Right lobe of liver (tissue), 6 donors: ENCODE measurements at regions not wholly inside any gene's neighbourhood (a gene's known extent, or its start where the extent isn't known, plus 50 kb on each side); places are given as distances from the start of the nearest gene placed in this dataset.

Experiments used
- ATAC-seq, 4 donors: fragments of 200-7000 bp; cut with Tn5 transposase; one replicate each; pipeline ENCODE4 v1.9.1; 2020; ENCODE audit warnings: mild to moderate bottlenecking in 4 of 4, moderate library complexity in 4 of 4
- DNase-seq, 3 donors: peaks; one replicate each; pipeline ENCODE4 v3.0.0-alpha.2; 2020
- H3K27ac ChIP-seq, 3 donors: fragments of 200-600 bp; one replicate each; pipeline ENCODE4 v1.8.0; 2022
- H3K27me3 ChIP-seq, 2 donors: fragments of 200-600 bp; one replicate each; pipeline ENCODE4 v1.8.0; 2022
- H3K36me3 ChIP-seq, 4 donors: fragments of 200-600 bp; sonication (generic) in 1 of 4; one replicate each; pipeline versions ENCODE4 v1.5.1 to v1.8.0; 2017 to 2022; ENCODE audit warnings: control low read depth in 1 of 4
- H3K4me1 ChIP-seq, 4 donors: fragments of 200-600 bp; sonication (generic) in 1 of 4; one replicate each; pipeline versions ENCODE4 v1.5.1 to v1.8.0; 2017 to 2022; ENCODE audit warnings: control low read depth in 1 of 4
- H3K4me3 ChIP-seq, 3 donors: fragments of 200-600 bp; one replicate each; pipeline ENCODE4 v1.8.0; 2022
- H3K9me3 ChIP-seq, 4 donors: fragments of 200-600 bp; sonication (generic) in 1 of 4; one replicate each; pipeline versions ENCODE4 v1.5.1 to v1.8.0; 2017 to 2022; ENCODE audit warnings: control low read depth in 1 of 4
- CTCF ChIP-seq, 4 donors: fragments of 200-600 bp in 3 of 4; fragments of 450-650 bp in 1 of 4; IDR thresholded peaks; one replicate each; pipeline versions ENCODE4 v1.5.1 to v1.8.0; 2016 to 2022; ENCODE audit warnings: antibody characterized with exemption in 4 of 4, mild to moderate bottlenecking in 2 of 4
- POLR2A ChIP-seq: fragments of 450-650 bp; IDR thresholded peaks from one replicate; pipeline ENCODE4 v1.6.1; 2017; ENCODE audit warnings: antibody characterized with exemption, mild to moderate bottlenecking
- WGBS: methylation state at CpG from one replicate; pipeline ENCODE4 v1.1.6; 2018; ENCODE audit warnings: low coverage, low lambda C conversion rate; ENCODE audit not compliant: insufficient coverage; ENCODE audit errors: missing lambda C conversion rate; 5-methylcytosine and 5-hydroxymethylcytosine counted together
- intact Hi-C, 2 donors: fragments of 100-400 bp; cut with DNase I; formaldehyde crosslinking; loops; one replicate each; pipeline versions ENCODE4 v1.11.2 to v1.14.1; 2022
- donor health status: DM: no; HTN: yes; CAD: no.
- donor health status: DM: no; HTN: no; CAD: no.
- donor health status: DM: no; HTN: no; CAD: no.
- donor health status: DM: no; HTN: yes; CAD: no.
- donor health status: DM: no; HTN: yes; CAD: no.

- H3K9me3 ChIP-seq = no peaks in the 10 kb centered on the region
- intact Hi-C loops = no loop called here
- WGBS = 82% methylated on average over 8 of the region's 21 CpGs
- no peak overlapping the region for H3K27ac ChIP-seq
- no peaks in the 10 kb centered on the region for H3K36me3 ChIP-seq
- H3K4me1 ChIP-seq = no peaks in the 10 kb centered on the region
- TF ChIP-seq CTCF (IDR thresholded peaks at IDR 0.05) = no peak
- TF ChIP-seq POLR2A = no peak
- DNase-seq = no peak
- H3K27me3 ChIP-seq = no peaks in the 10 kb centered on the region
- no peak overlapping the region for H3K4me3 ChIP-seq
- no peak for ATAC-seq
These were observed 79.4 kb upstream of the POU3F1 start for GRCh38 chr1:38125837-38126520.

- no peaks in the 10 kb centered on the region for H3K9me3 ChIP-seq
- TF ChIP-seq CTCF (IDR thresholded peaks at IDR 0.05) (no peak), POLR2A (no peak)
These were observed 78.4 kb upstream of the POU3F1 start for GRCh38 chr1:38125016-38125415.

DNA sequence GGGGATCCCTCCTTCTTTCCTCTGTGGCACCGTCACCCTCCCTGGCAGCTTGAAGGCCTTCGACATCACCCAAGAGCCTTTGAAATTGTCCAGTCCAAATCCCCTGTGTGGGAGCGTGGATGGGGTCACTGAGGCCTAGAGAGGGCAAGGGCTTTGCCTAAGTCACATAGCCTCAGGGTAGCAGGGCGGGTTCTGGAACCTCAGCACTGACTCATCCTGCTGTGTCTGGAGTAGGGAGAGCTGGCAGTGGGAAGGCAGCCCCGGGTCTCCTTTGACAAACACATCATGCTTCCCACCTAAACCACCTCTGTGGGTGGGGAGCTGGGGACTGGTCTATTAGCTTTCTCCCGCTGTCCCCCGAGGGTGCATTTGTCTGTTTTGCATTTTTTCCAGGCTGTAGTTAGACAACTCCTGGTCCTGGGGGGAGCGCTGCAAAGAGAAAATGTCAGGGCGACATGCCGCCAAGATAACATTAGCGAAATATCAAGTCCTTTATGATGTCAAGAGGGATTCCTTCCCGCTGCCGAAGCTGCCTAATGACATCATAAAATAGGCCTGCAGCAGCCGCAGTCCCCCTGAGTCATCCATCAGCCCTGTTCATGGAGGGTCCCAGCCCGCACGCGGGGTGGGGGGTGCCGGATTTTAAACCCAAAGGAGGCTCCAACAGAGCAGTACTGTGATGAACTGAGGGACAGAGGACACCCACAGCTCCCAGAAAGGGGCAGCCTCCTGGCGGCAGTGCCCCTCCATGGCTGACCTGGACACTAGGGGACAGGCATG lies 77.0 kb upstream of the POU3F1 start:
- Histone ChIP-seq H3K9me3 (no peaks in the 10 kb centered on the region), H3K27ac (no peak overlapping the region), H3K36me3 (no peaks in the 10 kb centered on the region), H3K4me3 (no peak overlapping the region), H3K4me1 (no peaks in the 10 kb centered on the region), H3K27me3 (no peaks in the 10 kb centered on the region)
- intact Hi-C loops = no loop called here
- 90% methylated on average over 7 of the region's 19 CpGs for WGBS
- ATAC-seq (no peak), DNase-seq (no peak)
- no peak for TF ChIP-seq CTCF (IDR thresholded peaks at IDR 0.05)
- no peak for TF ChIP-seq POLR2A

More at GRCh38 chr1:38125016-38125415, 78.4 kb upstream of the POU3F1 start:
- ATAC-seq (no peak), DNase-seq (no peak)
- Histone ChIP-seq H3K4me1 (no peaks in the 10 kb centered on the region), H3K4me3 (no peak overlapping the region), H3K27me3 (no peaks in the 10 kb centered on the region), H3K36me3 (no peaks in the 10 kb centered on the region), H3K27ac (no peak overlapping the region)
- 73% methylated on average over 3 of the region's 5 CpGs for WGBS
- intact Hi-C loops = no loop called here

GRCh38 chr1:38121231-38121680 lies 74.7 kb upstream of the POU3F1 start:
- ATAC-seq (no peak), DNase-seq (no peak)
- 95% methylated on average over 5 of the region's 14 CpGs for WGBS
- Histone ChIP-seq H3K27me3 (no peaks in the 10 kb centered on the region), H3K9me3 (no peaks in the 10 kb centered on the region), H3K4me1 (peaks cover 0 to 11% (median 3%) of the 10 kb centered on the region in 4 donors), H3K36me3 (no peaks in the 10 kb centered on the region), H3K4me3 (no peak overlapping the region), H3K27ac (no peak overlapping the region)
- TF ChIP-seq CTCF (IDR thresholded peaks at IDR 0.05) = no peak
- TF ChIP-seq POLR2A = no peak
- intact Hi-C loops = no loop called here
